Tibial nerve (tissue), 4 donors: ENCODE measurements at regions not wholly inside any gene's neighbourhood (a gene's known extent, or its start where the extent isn't known, plus 50 kb on each side); places are given as distances from the start of the nearest gene placed in this dataset.

Source experiments
- DNase-seq, 2 donors: peaks; one replicate each; pipeline ENCODE4 v3.0.0-alpha.2; 2019; ENCODE audit warnings: low spot score in 2 of 2
- H3K27ac ChIP-seq, 4 donors: fragments of 200-600 bp; sonication (generic) in 3 of 4; one replicate each; pipeline ENCODE4 v1.5.1; 2017 to 2019; ENCODE audit warnings: mild to moderate bottlenecking in 1 of 4
- H3K27me3 ChIP-seq, 2 donors: fragments of 200-600 bp; sonication (generic) in 1 of 2; one replicate each; pipeline versions ENCODE4 v1.5.1 to v1.6.0; 2017 to 2019
- H3K36me3 ChIP-seq, 3 donors: fragments of 200-600 bp; sonication (generic); one replicate each; pipeline ENCODE4 v1.5.1; 2018 to 2019
- H3K4me1 ChIP-seq, 4 donors: fragments of 200-600 bp; sonication (generic) in 3 of 4; one replicate each; pipeline ENCODE4 v1.5.1; 2017 to 2019
- H3K4me3 ChIP-seq, 4 donors: fragments of 200-600 bp; sonication (generic) in 3 of 4; one replicate each; pipeline ENCODE4 v1.5.1; 2017 to 2019; ENCODE audit warnings: mild to moderate bottlenecking in 1 of 4, moderate library complexity in 1 of 4
- H3K9me3 ChIP-seq, 4 donors: fragments of 200-600 bp; sonication (generic) in 3 of 4; one replicate each; pipeline ENCODE4 v1.5.1; 2017 to 2019
- EP300 ChIP-seq, 2 donors: sonication (generic); formaldehyde crosslinking; IDR thresholded peaks; one replicate each; pipeline ENCODE4 v1.6.1; 2017; ENCODE audit warnings: antibody characterized with exemption in 2 of 2, mild to moderate bottlenecking in 1 of 2
- POLR2A ChIP-seq, 2 donors: fragments of 450-650 bp; IDR thresholded peaks; one replicate each; pipeline ENCODE4 v1.6.1; 2017; ENCODE audit warnings: antibody characterized with exemption in 2 of 2, mild to moderate bottlenecking in 2 of 2, moderate library complexity in 2 of 2
- WGBS, 2 donors: methylation state at CpG; one replicate each; pipeline ENCODE4 v1.1.5; 2018; 5-methylcytosine and 5-hydroxymethylcytosine counted together
- TF ChIP-seq, protein P1 (sequence below), 5 experiments: fragments of 200-600 bp in 3 of 5; fragments of 450-650 bp in 2 of 5; sonication (generic) in 3 of 5; IDR thresholded peaks; one replicate each; pipeline ENCODE4 v1.5.1; 2016 to 2019; ENCODE audit warnings: antibody characterized with exemption in 5 of 5, mild to moderate bottlenecking in 3 of 5, moderate library complexity in 2 of 5

DNA sequence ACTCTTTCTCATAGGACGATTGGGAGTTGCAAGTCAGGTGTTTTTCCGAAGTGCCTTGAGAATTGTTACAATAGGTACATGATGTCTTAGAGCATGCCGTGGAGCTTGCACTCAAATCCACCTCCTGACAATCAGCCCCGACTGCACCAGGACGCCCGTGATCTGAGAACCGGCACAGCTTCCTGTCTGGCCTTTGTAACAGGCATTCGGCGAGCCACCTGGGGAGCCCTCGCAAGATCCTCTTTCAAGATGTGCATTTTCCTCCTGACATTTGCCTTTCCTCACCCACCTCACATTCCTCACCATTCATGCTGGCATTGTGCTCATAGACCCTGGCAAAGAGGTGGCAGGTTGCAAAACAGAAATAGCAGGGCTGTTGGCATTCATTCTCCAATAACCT lies 427.3 kb downstream of the GALR1 start:
- 21 to 33% methylated on average over 10 of the region's 10 CpGs for WGBS, 2 donors
- Histone ChIP-seq H3K27me3 (no peaks in the 10 kb centered on the region), H3K36me3 (no peaks in the 10 kb centered on the region)

DNA sequence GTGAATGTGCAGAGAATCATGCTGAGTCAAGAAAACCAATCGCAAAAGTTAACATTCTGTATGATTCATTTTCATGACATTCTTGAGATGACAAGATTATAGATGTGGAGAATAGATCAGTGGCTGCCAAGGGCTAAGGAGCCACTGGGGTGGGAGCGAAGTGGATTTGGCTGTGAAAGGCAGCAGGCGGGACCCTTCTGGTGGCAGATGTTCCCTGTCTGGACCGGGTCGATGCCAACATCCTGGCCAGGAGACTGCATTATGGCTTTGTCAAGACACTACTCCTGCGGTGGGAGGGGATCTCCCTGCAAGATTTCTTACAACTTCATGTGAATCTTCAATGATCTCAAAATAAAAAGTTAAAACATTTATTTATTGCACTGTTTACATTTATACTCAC lies 427.9 kb downstream of the GALR1 start:
- H3K27ac ChIP-seq = no peak overlapping the region
- DNase-seq = no peak
- TF ChIP-seq, protein P1, sequence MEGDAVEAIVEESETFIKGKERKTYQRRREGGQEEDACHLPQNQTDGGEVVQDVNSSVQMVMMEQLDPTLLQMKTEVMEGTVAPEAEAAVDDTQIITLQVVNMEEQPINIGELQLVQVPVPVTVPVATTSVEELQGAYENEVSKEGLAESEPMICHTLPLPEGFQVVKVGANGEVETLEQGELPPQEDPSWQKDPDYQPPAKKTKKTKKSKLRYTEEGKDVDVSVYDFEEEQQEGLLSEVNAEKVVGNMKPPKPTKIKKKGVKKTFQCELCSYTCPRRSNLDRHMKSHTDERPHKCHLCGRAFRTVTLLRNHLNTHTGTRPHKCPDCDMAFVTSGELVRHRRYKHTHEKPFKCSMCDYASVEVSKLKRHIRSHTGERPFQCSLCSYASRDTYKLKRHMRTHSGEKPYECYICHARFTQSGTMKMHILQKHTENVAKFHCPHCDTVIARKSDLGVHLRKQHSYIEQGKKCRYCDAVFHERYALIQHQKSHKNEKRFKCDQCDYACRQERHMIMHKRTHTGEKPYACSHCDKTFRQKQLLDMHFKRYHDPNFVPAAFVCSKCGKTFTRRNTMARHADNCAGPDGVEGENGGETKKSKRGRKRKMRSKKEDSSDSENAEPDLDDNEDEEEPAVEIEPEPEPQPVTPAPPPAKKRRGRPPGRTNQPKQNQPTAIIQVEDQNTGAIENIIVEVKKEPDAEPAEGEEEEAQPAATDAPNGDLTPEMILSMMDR (IDR thresholded peaks at IDR 0.05) = no peak
- TF ChIP-seq POLR2A (IDR thresholded peaks at IDR 0.05) (no peak), EP300 (IDR thresholded peaks at IDR 0.05) (no peak)
- H3K9me3 ChIP-seq = no peaks in the 10 kb centered on the region
- H3K27me3 ChIP-seq = no peaks in the 10 kb centered on the region
- 72 to 84% methylated on average over 6 of the region's 6 CpGs for WGBS, 2 donors
- H3K36me3 ChIP-seq = no peaks in the 10 kb centered on the region
- no peak overlapping the region for H3K4me3 ChIP-seq
- H3K4me1 ChIP-seq = no peaks in the 10 kb centered on the region

More for the DNA sequence above, 427.3 kb downstream of the GALR1 start:
- no peak for TF ChIP-seq POLR2A (IDR thresholded peaks at IDR 0.05)
- no peak for TF ChIP-seq EP300 (IDR thresholded peaks at IDR 0.05)
- TF ChIP-seq, protein P1 (IDR thresholded peaks at IDR 0.05) = no peak
- Histone ChIP-seq H3K4me3 (no peak overlapping the region), H3K9me3 (no peaks in the 10 kb centered on the region), H3K27ac (no peak overlapping the region), H3K4me1 (no peaks in the 10 kb centered on the region)
- no peak for DNase-seq

DNA sequence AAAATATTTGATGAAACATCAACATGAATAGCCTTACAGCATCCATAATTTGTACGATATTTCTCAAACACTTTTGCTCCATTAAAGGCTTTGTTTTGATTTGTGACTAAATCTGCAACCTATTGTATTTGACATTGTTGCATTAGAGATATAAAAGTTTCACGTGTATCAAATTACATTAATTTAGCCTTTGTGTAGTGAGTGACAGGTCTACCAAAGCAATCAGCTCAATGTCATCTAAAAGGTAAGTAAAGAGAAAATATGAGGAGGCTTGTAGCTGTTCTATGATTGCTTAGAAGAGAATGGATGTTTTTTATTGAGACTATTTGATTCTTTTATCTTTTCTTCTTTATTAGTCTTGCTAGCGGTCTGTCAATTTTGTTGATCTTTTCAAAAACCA lies 430.2 kb downstream of the GALR1 start:
- Histone ChIP-seq H3K36me3 (no peaks in the 10 kb centered on the region), H3K27me3 (no peaks in the 10 kb centered on the region), H3K4me1 (no peaks in the 10 kb centered on the region), H3K27ac (no peak overlapping the region), H3K9me3 (no peaks in the 10 kb centered on the region), H3K4me3 (no peak overlapping the region)
- TF ChIP-seq POLR2A (IDR thresholded peaks at IDR 0.05) (no peak), EP300 (IDR thresholded peaks at IDR 0.05) (no peak)
- TF ChIP-seq, protein P1 (IDR thresholded peaks at IDR 0.05) = no peak
- no peak for DNase-seq
- WGBS, 2 donors = 83 to 84% methylated on average over 3 of the region's 3 CpGs

DNA sequence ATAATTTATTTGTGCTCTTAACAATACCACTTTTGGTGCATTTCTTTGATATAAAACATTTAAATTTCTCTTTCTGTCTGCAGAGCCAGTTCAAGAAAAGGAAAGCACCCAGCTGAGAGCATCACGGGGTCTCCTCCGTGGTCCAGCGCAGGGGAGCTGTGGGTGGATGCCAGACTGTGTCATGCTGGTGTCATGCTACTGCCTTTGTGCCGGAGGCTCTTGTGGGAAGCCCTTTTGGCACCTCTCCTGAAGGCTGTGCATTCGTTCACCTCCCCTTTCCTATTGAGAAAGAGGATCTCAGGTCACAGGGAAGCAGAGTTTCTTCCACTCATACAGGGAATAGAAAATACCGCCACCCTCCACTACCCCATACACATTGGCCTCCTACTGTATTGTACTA lies 450.4 kb downstream of the GALR1 start:
- Histone ChIP-seq H3K27me3 (no peaks in the 10 kb centered on the region), H3K4me1 (no peaks in the 10 kb centered on the region), H3K4me3 (no peak overlapping the region), H3K9me3 (no peaks in the 10 kb centered on the region), H3K36me3 (no peaks in the 10 kb centered on the region), H3K27ac (no peak overlapping the region)
- 75 to 76% methylated on average over 6 of the region's 6 CpGs for WGBS, 2 donors
- no peak for DNase-seq
- TF ChIP-seq POLR2A (IDR thresholded peaks at IDR 0.05) = no peak
- no peak for TF ChIP-seq EP300 (IDR thresholded peaks at IDR 0.05)
- TF ChIP-seq, protein P1 (IDR thresholded peaks at IDR 0.05) = no peak

DNA sequence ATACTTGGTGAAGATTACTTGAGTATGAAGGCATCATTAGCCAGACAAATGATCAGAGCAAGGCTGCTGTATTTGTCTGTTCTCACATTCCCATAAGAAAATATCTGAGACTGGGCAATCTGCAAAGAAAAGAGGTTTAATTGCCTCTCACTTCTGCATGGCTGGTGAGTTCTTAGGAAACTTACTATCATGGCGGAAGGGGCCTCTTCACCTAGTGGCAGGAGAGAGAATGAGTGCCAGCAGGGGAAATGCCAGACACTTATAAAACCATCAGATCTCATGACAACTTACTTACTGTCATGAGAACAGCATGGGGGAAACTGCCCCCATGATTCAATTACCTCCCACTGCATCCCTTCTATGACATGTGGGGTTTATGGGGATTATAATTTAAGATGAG lies 452.3 kb downstream of the GALR1 start:
- 82 to 89% methylated on average over 1 of the region's 1 CpG for WGBS, 2 donors
- DNase-seq = no peak
- Histone ChIP-seq H3K9me3 (no peaks in the 10 kb centered on the region), H3K27ac (no peak overlapping the region), H3K36me3 (no peaks in the 10 kb centered on the region), H3K4me3 (no peak overlapping the region), H3K4me1 (no peaks in the 10 kb centered on the region), H3K27me3 (no peaks in the 10 kb centered on the region)
- TF ChIP-seq EP300 (IDR thresholded peaks at IDR 0.05) (no peak), POLR2A (IDR thresholded peaks at IDR 0.05) (no peak)
- TF ChIP-seq, protein P1 (IDR thresholded peaks at IDR 0.05) = no peak
